ENCODE measurements at regions not wholly inside any gene's neighbourhood (a gene's known extent, or its start where the extent isn't known, plus 50 kb on each side); places are given as distances from the start of the nearest gene placed in this dataset.
"Not testable (repeated sequence)": the region's sequence is repeated elsewhere in the genome, so short reads cannot be mapped to it uniquely, and the experiment has no call there.

DNA sequence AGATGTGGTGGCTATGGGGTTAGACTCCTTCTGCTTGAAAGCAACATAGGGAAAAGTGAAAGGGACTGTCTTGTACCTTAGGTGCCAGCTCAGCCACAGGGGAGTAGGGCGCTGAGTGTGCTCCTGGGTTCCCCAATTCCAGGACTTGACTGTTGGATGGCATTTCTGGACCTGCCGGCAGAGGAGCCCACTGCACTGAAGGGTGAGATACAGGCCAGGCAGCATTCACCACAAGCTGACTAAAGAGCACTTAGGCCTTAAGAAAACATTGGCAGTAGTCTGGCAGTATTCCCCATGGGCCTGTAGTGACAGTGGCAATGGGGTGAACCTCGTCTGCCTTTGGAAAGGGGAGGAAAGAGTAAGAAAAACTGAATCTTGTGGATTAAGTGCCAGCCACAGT is 67.1 kb upstream of the TMTC2 start:
- in situ Hi-C loops (cut with MboI; ENCODE audit: low pct_unique_long_range_greater_than_20kb, low sequenced_read_pairs, unreplicated experiment): loop anchor here (10.0 kb wide), 1 partner anchor 95 kb away; no protein-coding TSS in a partner anchor
- DNase-seq (ENCODE audit: low spot score): no peak
- TF ChIP-seq, protein P1, sequence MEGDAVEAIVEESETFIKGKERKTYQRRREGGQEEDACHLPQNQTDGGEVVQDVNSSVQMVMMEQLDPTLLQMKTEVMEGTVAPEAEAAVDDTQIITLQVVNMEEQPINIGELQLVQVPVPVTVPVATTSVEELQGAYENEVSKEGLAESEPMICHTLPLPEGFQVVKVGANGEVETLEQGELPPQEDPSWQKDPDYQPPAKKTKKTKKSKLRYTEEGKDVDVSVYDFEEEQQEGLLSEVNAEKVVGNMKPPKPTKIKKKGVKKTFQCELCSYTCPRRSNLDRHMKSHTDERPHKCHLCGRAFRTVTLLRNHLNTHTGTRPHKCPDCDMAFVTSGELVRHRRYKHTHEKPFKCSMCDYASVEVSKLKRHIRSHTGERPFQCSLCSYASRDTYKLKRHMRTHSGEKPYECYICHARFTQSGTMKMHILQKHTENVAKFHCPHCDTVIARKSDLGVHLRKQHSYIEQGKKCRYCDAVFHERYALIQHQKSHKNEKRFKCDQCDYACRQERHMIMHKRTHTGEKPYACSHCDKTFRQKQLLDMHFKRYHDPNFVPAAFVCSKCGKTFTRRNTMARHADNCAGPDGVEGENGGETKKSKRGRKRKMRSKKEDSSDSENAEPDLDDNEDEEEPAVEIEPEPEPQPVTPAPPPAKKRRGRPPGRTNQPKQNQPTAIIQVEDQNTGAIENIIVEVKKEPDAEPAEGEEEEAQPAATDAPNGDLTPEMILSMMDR (IDR thresholded peaks at IDR 0.05; ENCODE audit: extremely low read depth, insufficient read depth, missing control alignments): no peak

DNA sequence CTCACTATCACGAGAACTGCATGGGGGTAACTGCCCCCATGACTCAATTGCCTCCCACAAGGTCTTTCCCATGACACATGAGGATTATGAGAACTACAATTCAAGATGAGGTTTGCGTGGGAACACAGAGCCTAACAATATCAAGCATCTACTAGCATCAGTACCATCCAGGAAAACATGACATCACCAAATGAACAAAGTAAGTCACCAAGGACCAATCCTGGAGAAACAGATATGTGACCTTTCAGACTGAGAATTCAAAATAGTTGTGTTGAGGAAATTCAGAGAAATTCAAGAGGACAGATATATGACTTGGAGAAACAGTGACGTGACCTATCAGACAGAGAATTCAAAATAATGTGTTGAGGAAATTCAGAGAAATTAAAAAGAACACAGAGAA is 65.8 kb upstream of the TMTC2 start:
- TF ChIP-seq, protein P1 (IDR thresholded peaks at IDR 0.05; ENCODE audit: extremely low read depth, insufficient read depth, missing control alignments): no peak
- no peak for DNase-seq (ENCODE audit: low spot score)
- in situ Hi-C loops (cut with MboI; ENCODE audit: low pct_unique_long_range_greater_than_20kb, low sequenced_read_pairs, unreplicated experiment): loop anchor here (10.0 kb wide), 1 partner anchor 96 kb away; no protein-coding TSS in a partner anchor

DNA sequence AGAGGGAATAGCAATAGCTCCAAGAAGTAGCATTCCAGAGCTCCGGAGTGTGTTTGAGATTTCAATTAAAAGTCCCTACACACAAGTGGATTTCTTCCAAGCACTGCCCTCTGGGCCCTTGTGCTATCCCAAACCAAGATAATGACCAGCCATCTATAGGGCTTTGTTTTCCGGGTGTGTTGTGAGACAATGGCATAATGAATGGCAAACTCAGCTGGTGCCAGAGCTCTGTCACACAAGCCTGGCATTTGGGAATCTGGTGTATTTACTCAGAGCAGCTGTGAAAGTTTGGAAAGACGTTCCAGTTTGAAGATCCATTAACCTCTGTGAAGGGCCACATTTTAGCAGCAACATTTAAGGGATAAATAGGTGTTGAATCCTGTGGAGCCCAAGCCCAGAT is 61.2 kb upstream of the TMTC2 start:
- no peak for DNase-seq (ENCODE audit: low spot score)
- in situ Hi-C loops (cut with MboI; ENCODE audit: low pct_unique_long_range_greater_than_20kb, low sequenced_read_pairs, unreplicated experiment): loop anchor here (10.0 kb wide), 1 partner anchor 101 kb away; no protein-coding TSS in a partner anchor

DNA sequence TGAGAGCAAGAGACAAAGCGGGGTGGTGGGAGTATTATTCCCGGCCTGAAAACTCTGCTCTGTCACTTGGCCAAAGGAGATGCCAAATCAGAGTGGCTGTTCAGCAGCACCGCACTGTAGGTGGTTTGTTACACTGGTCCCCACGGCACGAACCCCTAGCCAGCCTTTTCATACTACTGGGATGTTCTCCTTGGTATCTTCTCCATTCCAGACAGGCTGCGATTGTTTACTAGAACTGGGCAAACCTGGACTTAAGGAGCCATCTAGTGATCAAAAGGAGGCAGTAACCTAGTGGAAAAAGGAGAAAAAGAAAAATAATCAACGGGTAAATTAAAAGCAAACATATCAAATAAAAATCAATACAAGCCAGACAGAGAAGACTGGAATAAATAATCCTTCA is 58.9 kb upstream of the TMTC2 start:
- in situ Hi-C loops (cut with MboI; ENCODE audit: low pct_unique_long_range_greater_than_20kb, low sequenced_read_pairs, unreplicated experiment): loop anchor here (10.0 kb wide), 1 partner anchor 103 kb away; no protein-coding TSS in a partner anchor
- DNase-seq (ENCODE audit: low spot score): peak; percentile 25

More for the DNA sequence above, 61.2 kb upstream of the TMTC2 start:
- TF ChIP-seq, protein P1 (IDR thresholded peaks at IDR 0.05; ENCODE audit: extremely low read depth, insufficient read depth, missing control alignments): no peak

DNA sequence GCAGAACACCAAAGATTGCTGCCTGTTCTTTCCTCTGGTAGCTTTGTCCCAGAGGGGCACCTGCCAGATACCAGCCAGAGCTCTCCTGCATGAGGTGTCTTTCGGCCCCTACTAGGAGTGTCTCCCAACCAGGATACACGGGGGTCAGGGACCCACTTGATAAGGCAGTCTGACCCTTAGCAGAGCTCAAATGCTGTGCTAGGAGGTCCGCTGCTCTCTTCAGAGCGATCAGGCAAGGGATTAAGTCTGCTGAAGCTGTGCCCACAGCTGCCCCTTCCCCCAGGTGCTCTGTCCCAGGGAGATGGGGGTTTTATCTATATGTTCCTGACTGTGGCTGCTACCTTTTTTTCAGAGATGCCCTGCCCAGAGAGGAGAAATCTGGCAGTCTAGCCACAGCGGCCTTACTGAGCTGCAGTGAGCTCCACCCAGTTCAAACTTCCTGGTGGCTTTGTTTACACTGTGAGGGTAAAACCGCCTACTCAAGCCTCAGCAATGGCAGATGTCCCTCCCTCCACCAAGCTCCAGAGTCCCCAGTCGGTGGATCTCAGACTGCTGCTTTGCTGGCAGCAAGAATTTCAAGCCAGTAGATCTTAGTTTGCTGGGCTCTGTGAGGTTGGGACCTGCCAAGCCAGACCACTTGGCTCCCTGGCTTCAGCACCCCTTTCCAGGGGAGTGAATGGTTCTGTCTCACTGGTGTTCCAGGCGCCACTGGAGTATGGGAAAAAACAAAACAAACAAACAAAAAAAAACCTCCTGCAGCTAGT is 52.0 kb upstream of the TMTC2 start:
- DNase-seq (ENCODE audit: low spot score); in situ Hi-C loops (cut with MboI; ENCODE audit: low pct_unique_long_range_greater_than_20kb, low sequenced_read_pairs, unreplicated experiment): not testable (repeated sequence)

More for the DNA sequence above, 58.9 kb upstream of the TMTC2 start:
- TF ChIP-seq, protein P1 (IDR thresholded peaks at IDR 0.05; ENCODE audit: extremely low read depth, insufficient read depth, missing control alignments): peak; percentile 56

DNA sequence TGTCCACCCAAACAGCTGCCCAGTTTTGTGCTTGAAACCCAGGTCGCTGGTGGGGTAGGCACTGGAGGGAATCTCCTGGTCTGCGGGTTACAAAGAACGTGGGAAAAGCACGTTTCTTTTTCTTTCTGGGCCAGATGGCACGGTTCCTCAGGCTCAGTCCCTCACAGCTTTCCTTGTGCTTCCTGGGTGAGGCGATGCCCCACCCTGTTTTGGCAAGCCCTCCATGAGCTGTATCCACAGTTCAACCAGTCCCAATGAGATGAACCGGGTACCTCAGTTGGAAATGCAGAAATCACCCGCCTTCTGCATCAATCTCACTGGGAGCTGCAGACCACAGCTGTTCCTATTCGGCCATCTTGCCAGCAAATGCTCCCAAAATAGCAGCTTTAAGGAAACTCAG is 51.4 kb upstream of the TMTC2 start:
- no peak for DNase-seq (ENCODE audit: low spot score)
- TF ChIP-seq, protein P1 (IDR thresholded peaks at IDR 0.05; ENCODE audit: extremely low read depth, insufficient read depth, missing control alignments): no peak
- in situ Hi-C loops (cut with MboI; ENCODE audit: low pct_unique_long_range_greater_than_20kb, low sequenced_read_pairs, unreplicated experiment): no loop called here

All from GM13977 (cell line).